ENCODE measurements at regions not wholly inside any gene's neighbourhood (a gene's known extent, or its start where the extent isn't known, plus 50 kb on each side); places are given as distances from the start of the nearest gene placed in this dataset.

GRCh38 chr16:7849841-7850240, 517.2 kb downstream of the RBFOX1 start (continued):
- TF ChIP-seq USF2 (IDR thresholded peaks at IDR 0.05; ENCODE audit: low read length): no peak
- no peak for TF ChIP-seq ASH2L (IDR thresholded peaks at IDR 0.05; ENCODE audit: low read length)
- TF ChIP-seq NRF1 (IDR thresholded peaks at IDR 0.05; ENCODE audit: low read depth, low read length): no peak
